Ishikawa (cell line): ENCODE measurements at regions not wholly inside any gene's neighbourhood (a gene's known extent, or its start where the extent isn't known, plus 50 kb on each side); places are given as distances from the start of the nearest gene placed in this dataset.
A peak's percentile ranks its signal among the peaks of the same experiment; 100 is the strongest.

ENCODE experiments used
- CEBPB ChIP-seq: IDR thresholded peaks from 2 replicates; pipeline ENCODE4 v1.6.1; 2012
- CREB1 ChIP-seq: IDR thresholded peaks from 2 replicates; pipeline ENCODE4 v1.6.1; 2012; ENCODE audit warnings: low read depth
- EGR1 ChIP-seq: IDR thresholded peaks from 2 replicates; pipeline ENCODE4 v1.6.1; 2012
- EP300 ChIP-seq: IDR thresholded peaks from 2 replicates; pipeline ENCODE4 v1.6.1; 2012; ENCODE audit warnings: borderline replicate concordance
- FOXM1 ChIP-seq: IDR thresholded peaks from 2 replicates; pipeline ENCODE4 v1.6.1; 2012; ENCODE audit warnings: low read depth, borderline replicate concordance
- NFIC ChIP-seq: IDR thresholded peaks from 2 replicates; pipeline ENCODE4 v1.6.1; 2012
- RAD21 ChIP-seq: IDR thresholded peaks from 2 replicates; pipeline ENCODE4 v1.6.1; 2012; ENCODE audit warnings: low read depth
- TAF1 ChIP-seq: IDR thresholded peaks from 2 replicates; pipeline ENCODE4 v1.6.1; 2012; ENCODE audit warnings: low read depth, mild to moderate bottlenecking
- TCF12 ChIP-seq: IDR thresholded peaks from 2 replicates; pipeline ENCODE4 v1.6.1; 2012; ENCODE audit warnings: low read depth
- TEAD4 ChIP-seq: IDR thresholded peaks from 2 replicates; pipeline ENCODE4 v1.6.1; 2012
- YY1 ChIP-seq: IDR thresholded peaks from 2 replicates; pipeline ENCODE4 v1.6.1; 2012; ENCODE audit warnings: low read depth
- ZBTB7A ChIP-seq: IDR thresholded peaks from 2 replicates; pipeline ENCODE4 v1.6.1; 2012; ENCODE audit warnings: low read depth
- TF ChIP-seq, protein P1 (sequence below): IDR thresholded peaks from 2 replicates; pipeline ENCODE4 v1.6.1; 2012
- TF ChIP-seq, protein P2 (sequence below): IDR thresholded peaks from 2 replicates; pipeline ENCODE4 v1.6.1; 2012
- TF ChIP-seq, protein P3 (sequence below): IDR thresholded peaks from 2 replicates; pipeline ENCODE4 v1.6.1; 2012; ENCODE audit warnings: low read depth, mild to moderate bottlenecking

DNA sequence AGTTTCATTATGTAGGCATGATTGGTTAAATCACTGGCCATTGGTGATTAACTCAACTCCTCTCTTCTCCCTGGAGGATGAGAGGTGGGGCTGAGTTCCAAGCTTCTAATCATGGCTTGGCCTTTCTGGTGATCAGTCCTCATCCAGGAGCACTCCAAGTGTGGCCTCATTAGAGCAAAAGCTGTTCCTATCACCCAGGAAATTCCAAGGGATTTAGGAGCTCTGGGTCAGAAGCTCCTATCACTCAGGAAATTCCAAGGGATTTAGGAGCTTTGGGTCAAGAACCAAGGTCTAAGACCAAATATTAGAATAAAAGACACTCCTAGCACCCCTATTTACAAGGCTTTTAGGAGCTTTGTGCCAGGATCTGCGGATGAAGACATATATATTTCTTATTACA is 168.0 kb upstream of the BDNF start:
- no peak for TF ChIP-seq TCF12
- TF ChIP-seq, protein P1, sequence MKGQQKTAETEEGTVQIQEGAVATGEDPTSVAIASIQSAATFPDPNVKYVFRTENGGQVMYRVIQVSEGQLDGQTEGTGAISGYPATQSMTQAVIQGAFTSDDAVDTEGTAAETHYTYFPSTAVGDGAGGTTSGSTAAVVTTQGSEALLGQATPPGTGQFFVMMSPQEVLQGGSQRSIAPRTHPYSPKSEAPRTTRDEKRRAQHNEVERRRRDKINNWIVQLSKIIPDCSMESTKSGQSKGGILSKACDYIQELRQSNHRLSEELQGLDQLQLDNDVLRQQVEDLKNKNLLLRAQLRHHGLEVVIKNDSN, result no peak
- no peak for TF ChIP-seq NFIC
- TF ChIP-seq RAD21, result no peak
- no peak for TF ChIP-seq FOXM1
- no peak for TF ChIP-seq CREB1
- TF ChIP-seq, protein P2, sequence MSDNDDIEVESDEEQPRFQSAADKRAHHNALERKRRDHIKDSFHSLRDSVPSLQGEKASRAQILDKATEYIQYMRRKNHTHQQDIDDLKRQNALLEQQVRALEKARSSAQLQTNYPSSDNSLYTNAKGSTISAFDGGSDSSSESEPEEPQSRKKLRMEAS, result no peak
- TF ChIP-seq EGR1, result no peak
- TF ChIP-seq CEBPB, result no peak
- no peak for TF ChIP-seq EP300
- no peak for TF ChIP-seq TAF1
- TF ChIP-seq ZBTB7A, result no peak
- TF ChIP-seq, protein P3, sequence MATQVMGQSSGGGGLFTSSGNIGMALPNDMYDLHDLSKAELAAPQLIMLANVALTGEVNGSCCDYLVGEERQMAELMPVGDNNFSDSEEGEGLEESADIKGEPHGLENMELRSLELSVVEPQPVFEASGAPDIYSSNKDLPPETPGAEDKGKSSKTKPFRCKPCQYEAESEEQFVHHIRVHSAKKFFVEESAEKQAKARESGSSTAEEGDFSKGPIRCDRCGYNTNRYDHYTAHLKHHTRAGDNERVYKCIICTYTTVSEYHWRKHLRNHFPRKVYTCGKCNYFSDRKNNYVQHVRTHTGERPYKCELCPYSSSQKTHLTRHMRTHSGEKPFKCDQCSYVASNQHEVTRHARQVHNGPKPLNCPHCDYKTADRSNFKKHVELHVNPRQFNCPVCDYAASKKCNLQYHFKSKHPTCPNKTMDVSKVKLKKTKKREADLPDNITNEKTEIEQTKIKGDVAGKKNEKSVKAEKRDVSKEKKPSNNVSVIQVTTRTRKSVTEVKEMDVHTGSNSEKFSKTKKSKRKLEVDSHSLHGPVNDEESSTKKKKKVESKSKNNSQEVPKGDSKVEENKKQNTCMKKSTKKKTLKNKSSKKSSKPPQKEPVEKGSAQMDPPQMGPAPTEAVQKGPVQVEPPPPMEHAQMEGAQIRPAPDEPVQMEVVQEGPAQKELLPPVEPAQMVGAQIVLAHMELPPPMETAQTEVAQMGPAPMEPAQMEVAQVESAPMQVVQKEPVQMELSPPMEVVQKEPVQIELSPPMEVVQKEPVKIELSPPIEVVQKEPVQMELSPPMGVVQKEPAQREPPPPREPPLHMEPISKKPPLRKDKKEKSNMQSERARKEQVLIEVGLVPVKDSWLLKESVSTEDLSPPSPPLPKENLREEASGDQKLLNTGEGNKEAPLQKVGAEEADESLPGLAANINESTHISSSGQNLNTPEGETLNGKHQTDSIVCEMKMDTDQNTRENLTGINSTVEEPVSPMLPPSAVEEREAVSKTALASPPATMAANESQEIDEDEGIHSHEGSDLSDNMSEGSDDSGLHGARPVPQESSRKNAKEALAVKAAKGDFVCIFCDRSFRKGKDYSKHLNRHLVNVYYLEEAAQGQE, result no peak
- no peak for TF ChIP-seq YY1
- TF ChIP-seq TEAD4, result no peak

DNA sequence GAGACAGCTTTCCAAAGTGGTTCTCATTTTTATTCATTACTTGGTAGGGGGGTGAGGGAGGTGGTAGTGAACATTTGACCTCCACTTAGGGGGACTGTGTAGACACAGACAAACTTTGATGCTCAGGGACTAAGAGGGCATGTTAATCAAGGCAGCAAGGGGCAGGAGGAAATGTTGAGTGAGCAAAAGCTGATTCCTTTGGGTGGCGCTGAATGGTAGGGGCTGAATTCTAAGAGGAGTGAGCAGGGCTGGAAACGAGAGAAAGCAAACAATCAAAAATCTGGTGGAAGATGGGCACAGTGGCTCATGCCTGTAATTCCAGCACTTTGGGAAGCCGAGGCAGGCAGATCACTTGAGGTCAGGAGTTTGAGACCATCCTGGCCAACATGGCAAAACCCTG is 164.8 kb upstream of the BDNF start:
- TF ChIP-seq ZBTB7A (no peak), TEAD4 (no peak), TCF12 (no peak), NFIC (no peak), EGR1 (no peak)
- TF ChIP-seq, protein P2, result no peak

DNA sequence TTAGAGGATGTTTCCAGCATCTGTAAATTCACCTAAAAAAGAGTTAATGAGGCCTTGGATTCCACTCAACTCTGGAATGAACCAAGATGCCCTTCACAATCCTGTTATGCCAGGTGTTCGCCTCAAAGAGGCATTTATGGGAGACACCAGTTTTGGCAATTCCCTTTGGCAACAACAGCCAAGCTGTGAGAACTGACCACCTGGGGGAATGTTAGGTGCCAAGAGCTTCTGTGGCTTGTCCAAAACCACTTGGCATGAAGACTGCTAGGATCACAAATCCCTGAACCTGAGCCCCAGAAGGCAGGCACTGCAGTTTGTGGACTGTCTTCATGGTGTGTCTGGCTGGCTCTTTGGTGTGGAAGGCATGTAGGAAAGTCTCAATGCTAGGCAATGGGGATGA is 164.4 kb upstream of the BDNF start:
- TF ChIP-seq YY1, result no peak
- TF ChIP-seq FOXM1, result no peak
- no peak for TF ChIP-seq EP300
- TF ChIP-seq, protein P3, result no peak
- TF ChIP-seq, protein P1, result no peak
- TF ChIP-seq CEBPB, result no peak
- no peak for TF ChIP-seq TEAD4
- no peak for TF ChIP-seq TAF1
- TF ChIP-seq TCF12, result no peak
- TF ChIP-seq, protein P2, result no peak
- TF ChIP-seq CREB1, result no peak
- TF ChIP-seq RAD21, result no peak
- TF ChIP-seq EGR1, result no peak
- TF ChIP-seq NFIC, result no peak
- no peak for TF ChIP-seq ZBTB7A

DNA sequence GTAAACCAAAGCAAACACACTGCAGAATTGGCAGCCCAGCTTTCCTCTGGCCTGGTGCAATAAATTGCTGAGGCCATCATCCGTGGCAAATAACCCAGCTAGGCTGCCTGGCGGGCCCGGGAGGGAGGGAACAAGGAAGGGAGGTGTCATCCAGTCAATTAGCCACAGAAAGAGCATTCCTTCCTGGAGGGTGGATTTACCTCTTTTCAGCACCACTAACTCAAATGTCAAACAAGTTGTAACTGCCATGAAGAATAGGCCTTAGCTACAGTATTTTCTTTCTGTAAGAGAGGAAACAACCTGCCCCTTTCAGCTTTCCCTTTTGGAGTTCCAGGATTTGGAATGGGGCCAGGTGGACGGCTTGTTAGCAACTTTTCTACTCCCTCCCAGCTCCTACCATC is 163.8 kb upstream of the BDNF start:
- TF ChIP-seq FOXM1 (no peak), TAF1 (no peak), TEAD4 (peak; percentile 88), RAD21 (no peak), CEBPB (peak; percentile 50; the same call in 1 of the 2 replicates), EP300 (peak; percentile 70), NFIC (peak; percentile 83), CREB1 (no peak), TCF12 (peak; percentile 83), YY1 (no peak), EGR1 (no peak), ZBTB7A (no peak)
- TF ChIP-seq, protein P2, result peak; percentile 44
- TF ChIP-seq, protein P1, result no peak
- TF ChIP-seq, protein P3, result peak; percentile 28; the same call in 1 of the 2 replicates
